HG03135 (cell line): ENCODE measurements at regions not wholly inside any gene's neighbourhood (a gene's known extent, or its start where the extent isn't known, plus 50 kb on each side); places are given as distances from the start of the nearest gene placed in this dataset.

Source experiments
- ATAC-seq: cut with Tn5 transposase; IDR thresholded peaks from one replicate; pipeline ENCODE4 v1.9.1; 2021; ENCODE audit warnings: mild to moderate bottlenecking, moderate library complexity; ENCODE audit not compliant: unreplicated experiment

DNA sequence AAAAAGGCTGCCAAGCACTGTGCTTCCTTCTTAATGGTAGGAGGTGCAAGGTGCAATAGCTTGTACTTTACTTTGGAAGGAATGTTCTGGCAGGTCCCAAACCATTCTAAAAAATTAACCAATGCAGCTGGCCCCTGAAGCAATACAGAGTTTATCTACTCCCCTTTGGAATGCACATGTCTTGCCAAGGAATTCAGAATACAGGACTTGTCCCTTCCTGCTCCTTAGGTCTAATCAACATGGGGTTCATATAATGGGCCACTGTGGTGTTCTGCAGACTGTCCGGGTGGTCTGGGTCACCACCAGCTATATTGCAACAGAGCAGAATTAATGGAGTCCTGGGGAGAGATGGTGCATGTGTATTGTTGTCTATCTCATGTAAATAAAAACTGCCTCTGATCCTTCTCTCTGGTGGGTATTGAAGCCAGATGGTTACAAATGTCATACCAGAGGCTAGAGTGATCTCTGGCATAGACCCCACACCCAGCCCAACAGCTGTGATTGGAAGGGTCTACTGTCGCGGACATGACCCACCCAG, 112.8 kb downstream of the RIPK4 start:
- ATAC-seq: no peak

DNA sequence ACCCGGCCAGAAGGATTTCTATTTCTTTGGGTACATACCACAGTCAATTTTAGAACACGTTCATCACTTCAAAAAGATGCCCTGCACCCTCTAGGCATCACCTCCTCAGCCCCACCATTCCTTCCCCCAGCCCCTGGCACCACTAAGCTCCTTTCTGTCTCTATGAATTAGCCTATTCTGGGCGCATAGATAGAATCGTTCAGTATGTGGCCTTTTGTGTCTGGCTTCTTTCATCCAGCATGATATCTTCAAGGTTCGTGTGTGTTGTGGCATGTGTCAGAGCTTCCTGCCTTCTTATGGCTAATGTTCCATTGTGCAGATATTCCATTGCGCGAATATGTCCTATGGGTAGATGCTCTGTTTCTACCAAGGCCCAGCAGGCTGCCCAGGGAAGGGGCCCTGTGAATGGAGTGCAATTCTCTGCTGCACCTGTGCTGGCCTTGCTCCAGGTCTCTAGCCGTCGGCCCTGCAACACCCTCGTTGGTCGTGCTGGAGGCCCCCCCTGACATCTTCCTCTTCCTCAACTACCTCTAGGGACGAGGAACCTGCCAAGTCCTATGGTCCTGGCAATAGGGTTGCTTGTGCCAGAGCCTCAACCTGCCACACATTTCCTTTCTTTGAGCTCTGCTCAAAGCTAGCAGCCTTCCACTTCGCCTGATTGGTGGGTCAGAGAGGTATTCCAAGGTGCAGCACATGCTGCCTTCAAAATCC, 113.5 kb downstream of the RIPK4 start:
- no peak for ATAC-seq

DNA sequence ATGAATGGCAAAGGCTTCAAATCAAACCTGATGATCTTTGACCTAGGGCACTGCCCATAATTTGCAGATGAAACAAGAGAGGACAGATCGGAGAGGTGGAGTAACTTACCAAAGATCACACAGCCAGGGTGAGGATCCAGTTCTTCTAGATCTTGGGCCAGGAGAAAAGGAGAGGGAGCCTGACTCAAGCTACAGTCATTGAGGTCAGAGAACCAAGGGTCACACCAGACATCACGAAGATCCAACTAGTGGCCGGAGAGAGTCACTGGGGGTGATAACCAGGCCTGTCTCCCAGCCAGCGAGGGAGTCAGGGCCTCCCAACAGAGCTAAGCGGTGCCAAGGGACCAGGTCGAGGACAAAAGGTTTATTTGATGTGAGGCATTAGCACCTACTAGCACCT, 115.0 kb downstream of the RIPK4 start:
- no peak for ATAC-seq

GRCh38 chr21:41651406-41651805, 115.4 kb downstream of the RIPK4 start:
- no peak for ATAC-seq

- no peak for ATAC-seq
Observed at GRCh38 chr21:41650526-41651145, 116.2 kb downstream of the RIPK4 start.

- ATAC-seq: no peak
Observed at GRCh38 chr21:41648591-41649031, 118.2 kb downstream of the RIPK4 start.

DNA sequence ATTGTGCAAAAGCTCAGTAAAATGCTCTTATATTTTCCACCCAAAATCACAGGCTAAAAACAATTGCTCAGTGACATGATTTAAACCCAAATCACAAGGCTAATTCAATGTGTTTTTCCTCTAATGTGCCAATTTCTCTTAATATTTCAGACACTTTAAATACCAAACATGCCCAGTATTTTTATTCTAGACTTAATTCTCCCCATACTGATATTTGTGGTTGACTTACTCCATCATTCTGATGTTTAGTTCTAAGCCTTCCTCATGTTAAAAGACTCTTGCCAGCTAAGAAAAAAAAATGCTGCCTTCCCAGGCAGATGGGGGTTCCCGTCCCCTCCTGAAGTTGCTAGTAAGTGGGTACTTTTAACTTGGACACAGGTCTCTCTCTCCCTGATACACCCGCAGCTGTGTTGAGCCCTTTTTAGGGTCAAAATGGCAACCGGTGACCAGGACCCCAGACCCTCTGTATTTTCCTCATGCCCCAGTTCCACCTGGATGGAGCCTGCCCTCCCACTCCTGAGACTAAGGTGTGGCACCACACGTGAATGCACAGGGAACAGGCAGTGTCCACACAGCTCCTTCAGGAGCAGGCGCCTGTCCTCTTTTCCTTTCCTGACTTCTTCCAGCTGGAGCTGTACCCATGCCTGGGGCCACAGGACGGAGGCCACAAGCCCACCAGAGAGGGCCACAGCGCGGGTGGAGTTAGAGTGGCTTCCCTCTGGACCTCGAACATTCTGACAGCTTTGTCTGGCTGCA, 118.9 kb downstream of the RIPK4 start:
- ATAC-seq: no peak

- ATAC-seq: no peak
Observed at GRCh38 chr21:41643246-41643966, 123.4 kb downstream of the RIPK4 start.

GRCh38 chr21:41641821-41642701, 124.8 kb downstream of the RIPK4 start:
- ATAC-seq: no peak

GRCh38 chr21:41641510-41641815, 125.4 kb downstream of the RIPK4 start:
- no peak for ATAC-seq

DNA sequence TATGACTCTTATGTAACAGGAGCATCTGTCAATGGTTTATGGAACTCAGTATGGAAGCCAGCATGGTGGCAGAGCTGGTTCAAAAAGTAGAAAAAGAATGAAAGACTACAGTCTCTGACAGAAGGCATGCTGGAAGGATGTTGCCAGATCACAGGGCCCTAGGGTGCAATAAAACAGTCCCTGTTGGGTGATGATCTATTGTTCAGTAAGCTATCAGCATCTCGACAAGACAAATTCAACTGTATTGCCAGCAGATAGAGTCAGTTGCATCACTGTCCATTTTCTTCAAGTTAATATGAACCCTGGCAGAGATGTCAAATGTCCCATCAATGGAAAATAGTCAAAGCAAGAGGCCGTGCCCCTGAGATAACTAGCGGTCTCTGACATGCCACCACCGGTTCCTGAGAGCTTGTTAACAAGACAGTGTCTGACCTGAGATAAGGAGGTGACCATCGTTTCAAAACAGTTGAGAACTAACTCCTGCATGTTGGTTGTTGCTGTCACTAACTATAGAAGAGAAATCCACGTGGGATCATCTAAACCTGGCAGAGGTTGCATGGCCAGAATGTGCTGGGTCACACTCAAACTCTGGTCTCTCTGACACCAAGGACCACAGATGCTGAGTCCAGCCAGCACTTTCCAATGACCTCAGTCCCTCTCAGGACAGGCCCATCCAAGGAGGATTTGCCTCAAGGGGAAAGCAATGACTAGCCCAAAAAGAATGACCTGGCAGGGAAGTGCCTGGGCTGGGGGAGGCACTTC, 125.9 kb downstream of the RIPK4 start:
- ATAC-seq: no peak

DNA sequence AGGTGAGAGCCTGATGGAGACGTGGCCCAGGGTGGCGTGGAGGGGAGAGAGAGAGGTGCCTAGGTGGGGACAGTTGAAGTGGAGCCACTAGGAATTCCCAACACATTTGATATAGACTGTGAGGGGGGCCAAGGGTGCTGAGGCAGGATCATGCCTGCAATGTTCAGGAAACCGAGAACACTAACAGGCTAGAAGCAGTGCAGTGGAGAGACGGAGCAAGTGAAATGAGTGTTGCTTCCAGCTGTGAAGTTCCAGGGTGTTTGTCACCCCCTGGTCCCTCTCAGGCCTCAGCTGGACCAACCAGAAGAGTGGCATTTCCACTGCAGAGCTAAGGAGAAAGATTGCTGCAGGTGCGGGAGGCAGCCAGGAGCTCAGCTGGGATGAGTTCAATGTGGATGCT, 127.1 kb downstream of the RIPK4 start:
- no peak for ATAC-seq

DNA sequence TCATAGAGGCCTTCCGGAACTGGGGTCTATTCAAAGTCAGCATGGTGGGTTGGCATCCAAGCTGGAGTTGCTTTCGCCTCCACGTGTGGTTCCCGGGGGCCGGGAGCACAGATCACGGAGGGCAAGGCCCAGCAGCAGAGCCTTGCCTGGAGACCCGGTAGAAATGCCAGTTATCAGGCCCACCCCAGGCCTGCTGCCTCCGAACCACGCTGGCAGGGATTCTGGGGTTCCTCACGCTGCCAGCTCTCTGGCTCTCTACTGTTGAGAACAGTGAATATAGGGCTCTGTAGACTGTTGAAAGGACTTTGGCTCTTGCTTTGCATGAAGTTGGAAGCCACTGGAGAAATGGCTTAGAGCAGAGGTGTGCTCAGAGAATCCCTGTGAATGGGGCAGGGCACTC, 127.5 kb downstream of the RIPK4 start:
- no peak for ATAC-seq

DNA sequence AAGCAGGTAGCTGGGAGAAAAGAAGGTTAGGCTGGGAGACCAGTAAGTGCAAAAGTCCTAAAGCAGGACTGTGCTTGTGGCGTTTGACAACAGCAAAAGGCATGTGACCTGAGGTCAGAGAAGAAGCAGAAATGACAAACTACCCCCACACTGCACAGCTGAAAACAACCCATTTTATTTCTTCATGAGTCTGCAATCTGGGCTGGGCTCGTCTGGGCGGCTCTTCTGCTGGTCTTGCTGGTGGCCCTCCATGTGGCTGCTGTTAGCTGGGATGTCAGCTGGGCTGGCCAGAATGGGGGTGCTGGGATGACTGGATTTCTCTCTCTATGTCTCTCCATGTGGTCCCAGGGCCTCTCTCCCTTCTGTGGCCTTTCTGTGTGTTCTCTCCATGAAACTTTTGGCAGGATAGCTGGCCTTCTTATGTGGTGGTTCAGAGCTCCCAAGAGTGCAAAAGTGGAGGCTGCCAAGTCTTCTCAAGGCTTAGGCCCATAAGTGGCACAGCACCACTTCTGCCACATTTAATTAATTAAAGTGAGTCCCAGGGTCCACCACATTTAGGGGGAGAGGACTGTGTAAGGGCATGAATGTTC, 128.6 kb downstream of the RIPK4 start:
- no peak for ATAC-seq

DNA sequence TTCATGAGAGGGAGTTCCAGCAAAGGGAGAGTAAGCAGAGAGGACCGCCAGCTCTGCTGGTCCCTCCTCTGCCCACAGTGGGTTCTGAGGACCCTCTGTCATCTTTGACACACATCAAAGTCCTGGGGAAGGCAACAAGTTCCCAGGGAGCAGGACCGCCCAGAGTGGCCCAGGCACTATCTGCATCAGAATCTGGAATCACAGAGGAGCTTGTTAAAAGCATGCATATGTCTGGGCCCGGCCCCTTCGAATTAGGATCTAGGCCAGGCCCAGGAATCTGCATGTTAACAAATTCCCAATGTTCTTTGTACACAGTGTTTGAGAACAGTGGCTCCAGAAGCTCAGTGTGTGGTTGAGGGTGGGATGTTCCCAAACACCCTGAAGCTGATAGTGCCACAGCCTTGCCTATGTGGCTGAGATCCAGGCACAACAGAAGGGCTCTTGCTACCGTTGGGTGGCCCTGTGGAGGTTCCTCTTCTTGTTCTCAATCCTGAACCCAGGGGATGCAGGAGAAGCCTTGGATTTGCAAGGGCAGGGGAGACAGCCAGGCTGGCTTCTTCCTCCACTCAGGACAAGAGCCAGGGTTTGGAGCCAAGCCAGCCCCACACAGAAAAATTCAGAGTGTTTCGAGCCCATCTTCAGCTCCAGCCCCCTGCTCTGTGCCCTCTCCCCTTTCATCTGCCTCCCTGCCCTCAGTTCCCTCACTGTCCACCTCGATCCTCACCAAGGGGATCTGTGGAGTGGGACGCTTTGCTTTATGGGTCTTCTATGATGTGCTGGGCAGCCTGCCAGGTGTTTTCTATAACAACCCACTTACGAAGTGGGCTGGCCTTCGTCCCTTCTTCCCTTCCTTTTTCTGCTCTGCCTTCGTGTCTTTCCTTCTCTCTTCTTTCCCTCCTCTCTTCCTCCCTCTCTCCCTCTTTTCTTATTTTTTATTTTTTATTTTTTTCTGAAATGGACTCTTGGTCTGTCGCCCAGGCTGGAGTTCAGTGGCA, 129.0 kb upstream of the TMPRSS2 start:
- no peak for ATAC-seq

DNA sequence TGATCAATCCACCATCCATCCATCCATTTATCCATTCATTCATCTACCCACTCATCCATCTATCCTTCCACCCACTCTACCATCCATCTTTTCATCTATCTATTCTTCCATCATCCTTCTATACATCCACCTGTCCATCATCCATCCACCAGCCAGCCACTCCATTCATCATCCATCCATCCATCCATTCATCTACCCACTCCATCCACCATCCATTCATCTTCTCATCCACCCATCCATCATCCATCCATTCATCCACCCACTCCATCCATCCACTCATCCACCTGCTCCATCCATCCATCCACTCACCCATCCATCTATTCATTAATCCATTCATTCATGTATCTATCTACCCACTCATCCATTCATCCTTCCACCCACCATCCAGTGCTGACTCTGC, 127.9 kb upstream of the TMPRSS2 start:
- no peak for ATAC-seq

DNA sequence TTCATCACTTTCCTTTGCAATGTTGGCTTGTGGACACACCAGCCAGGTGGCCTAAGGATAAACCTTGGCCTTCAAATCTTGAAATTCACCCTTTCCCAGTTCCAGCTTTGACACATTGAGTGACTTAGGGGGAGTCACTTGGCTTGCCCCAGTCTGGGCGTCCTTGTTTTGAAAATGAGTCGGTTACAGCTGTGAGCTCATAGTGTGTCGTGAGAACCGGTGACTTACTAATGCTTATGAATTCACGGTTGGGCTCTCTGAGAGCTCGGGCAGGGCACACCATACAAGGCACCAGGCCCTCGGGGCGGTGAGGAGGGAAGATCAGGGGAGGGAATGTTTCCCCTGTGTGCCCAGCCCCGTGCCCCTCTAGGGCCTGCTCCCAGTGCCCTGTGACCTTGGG, 126.9 kb upstream of the TMPRSS2 start:
- no peak for ATAC-seq

GRCh38 chr21:41634211-41634694, 126.3 kb upstream of the TMPRSS2 start:
- ATAC-seq: no peak
